ENCODE measurements at regions not wholly inside any gene's neighbourhood (a gene's known extent, or its start where the extent isn't known, plus 50 kb on each side); places are given as distances from the start of the nearest gene placed in this dataset.

GRCh38 chr15:60161704-60162103, 157.6 kb downstream of the FOXB1 start:
- TF ChIP-seq CTCF (IDR thresholded peaks at IDR 0.05; ENCODE audit: low read length) = no peak
- TF ChIP-seq EZH2phosphoT487 (IDR thresholded peaks at IDR 0.05; ENCODE audit: low read length) = no peak

Measured in MM.1S (cell line).